Breast epithelium (tissue), 3 donors: ENCODE measurements at regions not wholly inside any gene's neighbourhood (a gene's known extent, or its start where the extent isn't known, plus 50 kb on each side); places are given as distances from the start of the nearest gene placed in this dataset.

Source experiments
- POLR2A ChIP-seq: fragments of 450-650 bp; IDR thresholded peaks from one replicate; pipeline ENCODE4 v1.6.1; 2016; ENCODE audit warnings: antibody characterized with exemption, mild to moderate bottlenecking, moderate library complexity
- POLR2AphosphoS5 ChIP-seq, 3 donors: sonication (generic); formaldehyde crosslinking; IDR thresholded peaks; one replicate each; pipeline ENCODE4 v1.6.1; 2017; ENCODE audit warnings: antibody characterized with exemption in 3 of 3
- TF ChIP-seq, protein P1 (sequence below), 3 donors: fragments of 450-650 bp; IDR thresholded peaks; one replicate each; pipeline ENCODE4 v1.5.1; 2016 to 2017; ENCODE audit warnings: antibody characterized with exemption in 3 of 3, mild to moderate bottlenecking in 3 of 3, moderate library complexity in 3 of 3

DNA sequence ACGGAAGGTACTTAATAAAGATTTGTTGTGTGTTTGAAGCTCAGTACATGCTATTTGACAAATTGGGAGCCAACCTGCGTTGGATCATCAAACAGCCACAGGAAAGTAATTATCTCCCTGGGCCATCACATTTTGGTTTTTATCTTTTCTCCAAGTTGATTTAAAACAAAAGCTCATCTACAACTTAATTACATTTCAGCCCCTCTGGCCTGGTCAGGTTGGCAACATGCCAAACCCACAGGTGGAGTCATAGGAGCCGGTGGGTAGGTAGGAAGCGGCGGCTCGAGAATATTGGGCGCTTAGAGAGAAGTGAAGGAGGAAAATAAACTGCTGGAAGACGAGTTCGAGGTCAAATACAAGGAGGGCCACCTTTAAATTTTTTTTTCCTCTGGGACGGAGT, 64.9 kb upstream of the FANCC start:
- TF ChIP-seq POLR2AphosphoS5 (IDR thresholded peaks at IDR 0.05) (no peak), POLR2A (no peak)
- TF ChIP-seq, protein P1, sequence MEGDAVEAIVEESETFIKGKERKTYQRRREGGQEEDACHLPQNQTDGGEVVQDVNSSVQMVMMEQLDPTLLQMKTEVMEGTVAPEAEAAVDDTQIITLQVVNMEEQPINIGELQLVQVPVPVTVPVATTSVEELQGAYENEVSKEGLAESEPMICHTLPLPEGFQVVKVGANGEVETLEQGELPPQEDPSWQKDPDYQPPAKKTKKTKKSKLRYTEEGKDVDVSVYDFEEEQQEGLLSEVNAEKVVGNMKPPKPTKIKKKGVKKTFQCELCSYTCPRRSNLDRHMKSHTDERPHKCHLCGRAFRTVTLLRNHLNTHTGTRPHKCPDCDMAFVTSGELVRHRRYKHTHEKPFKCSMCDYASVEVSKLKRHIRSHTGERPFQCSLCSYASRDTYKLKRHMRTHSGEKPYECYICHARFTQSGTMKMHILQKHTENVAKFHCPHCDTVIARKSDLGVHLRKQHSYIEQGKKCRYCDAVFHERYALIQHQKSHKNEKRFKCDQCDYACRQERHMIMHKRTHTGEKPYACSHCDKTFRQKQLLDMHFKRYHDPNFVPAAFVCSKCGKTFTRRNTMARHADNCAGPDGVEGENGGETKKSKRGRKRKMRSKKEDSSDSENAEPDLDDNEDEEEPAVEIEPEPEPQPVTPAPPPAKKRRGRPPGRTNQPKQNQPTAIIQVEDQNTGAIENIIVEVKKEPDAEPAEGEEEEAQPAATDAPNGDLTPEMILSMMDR (IDR thresholded peaks at IDR 0.05) = no peak
